HTR-8/SVneo (cell line): ENCODE measurements at regions not wholly inside any gene's neighbourhood (a gene's known extent, or its start where the extent isn't known, plus 50 kb on each side); places are given as distances from the start of the nearest gene placed in this dataset.

Experiments
- DNase-seq: peaks from one replicate; pipeline ENCODE4 v3.0.0; 2011; ENCODE audit warnings: low spot score, mixed read lengths; ENCODE audit not compliant: insufficient read length
- FAIRE-seq: peaks from 2 replicates; lab custom pipeline; 2011; peaks lifted over from hg19 to GRCh38; lab: Jason Lieb, UNC

DNA sequence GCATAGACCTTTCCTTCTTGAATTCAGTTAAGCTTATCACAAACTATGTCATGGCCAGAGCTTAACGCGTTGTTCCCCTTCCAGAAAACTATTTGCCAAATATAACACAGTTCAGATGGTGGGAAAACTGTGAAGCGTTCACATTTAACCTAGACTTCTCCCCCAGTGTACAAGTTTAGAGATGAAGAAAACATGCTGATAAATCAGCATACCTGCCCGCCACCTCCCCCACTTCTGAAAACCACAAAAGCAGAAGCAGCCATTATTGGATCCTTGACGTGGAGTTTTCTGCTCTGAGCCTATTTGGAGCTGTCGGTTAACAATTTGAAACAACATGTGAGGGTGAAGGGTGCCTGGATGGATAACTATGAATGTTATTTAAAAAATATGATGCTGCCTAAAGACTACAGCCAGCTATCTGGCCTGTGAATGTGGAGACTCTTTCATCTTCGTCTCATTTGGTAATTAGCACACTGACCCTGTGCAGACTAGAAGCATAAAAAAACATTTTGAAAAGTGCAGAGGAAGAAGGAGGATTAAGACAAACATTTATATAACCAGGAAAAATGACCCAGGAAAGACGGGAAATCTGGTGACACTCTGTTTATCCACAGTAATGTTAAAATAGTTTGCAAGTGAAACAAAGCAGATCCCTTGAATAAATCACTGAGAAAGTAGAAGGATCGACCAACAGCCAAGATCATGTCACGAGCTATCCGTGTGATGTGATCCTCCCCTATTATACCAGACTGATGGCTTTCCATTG, 408.2 kb downstream of the AEBP2 start:
- FAIRE-seq: no peak
- DNase-seq: no peak

DNA sequence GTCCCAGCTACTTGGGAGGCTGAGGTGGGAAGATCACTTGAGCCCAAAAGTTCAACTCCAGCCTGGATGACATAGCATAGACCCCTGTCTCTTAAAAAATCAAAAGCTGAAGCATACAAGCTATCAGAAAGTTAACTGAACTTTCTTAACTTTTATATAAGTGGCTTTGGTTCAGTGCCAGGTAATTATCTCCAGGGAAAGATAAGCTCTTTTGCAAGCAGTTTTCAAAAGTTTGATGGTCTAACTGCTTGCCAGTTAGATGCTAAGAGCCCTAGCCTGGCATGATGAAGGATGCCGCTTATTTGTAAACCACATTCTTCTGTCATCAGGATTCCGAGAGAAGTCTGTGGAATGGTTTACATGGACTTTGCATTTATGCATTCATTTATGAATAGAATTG, 409.1 kb downstream of the AEBP2 start:
- DNase-seq (no peak), FAIRE-seq (no peak)

DNA sequence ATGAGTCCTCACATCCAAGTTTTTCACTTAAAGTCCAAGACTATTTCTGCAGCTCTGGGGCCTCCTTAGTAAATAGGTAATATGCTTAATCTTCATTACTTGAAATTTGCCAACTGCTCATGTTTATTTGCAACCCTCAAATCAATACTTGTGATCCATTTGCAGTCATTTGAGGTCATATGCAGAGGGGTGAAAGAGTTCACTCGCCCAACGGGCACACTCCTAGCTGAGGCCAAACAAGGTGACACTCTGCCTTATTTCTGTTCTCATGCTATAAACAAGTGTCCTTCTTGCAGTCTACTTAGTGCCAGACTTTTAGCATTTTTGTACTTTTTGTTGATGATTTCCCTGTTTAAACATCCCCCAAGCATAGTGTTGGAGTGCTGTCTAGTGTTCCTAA, 409.9 kb downstream of the AEBP2 start:
- DNase-seq (no peak), FAIRE-seq (no peak)

DNA sequence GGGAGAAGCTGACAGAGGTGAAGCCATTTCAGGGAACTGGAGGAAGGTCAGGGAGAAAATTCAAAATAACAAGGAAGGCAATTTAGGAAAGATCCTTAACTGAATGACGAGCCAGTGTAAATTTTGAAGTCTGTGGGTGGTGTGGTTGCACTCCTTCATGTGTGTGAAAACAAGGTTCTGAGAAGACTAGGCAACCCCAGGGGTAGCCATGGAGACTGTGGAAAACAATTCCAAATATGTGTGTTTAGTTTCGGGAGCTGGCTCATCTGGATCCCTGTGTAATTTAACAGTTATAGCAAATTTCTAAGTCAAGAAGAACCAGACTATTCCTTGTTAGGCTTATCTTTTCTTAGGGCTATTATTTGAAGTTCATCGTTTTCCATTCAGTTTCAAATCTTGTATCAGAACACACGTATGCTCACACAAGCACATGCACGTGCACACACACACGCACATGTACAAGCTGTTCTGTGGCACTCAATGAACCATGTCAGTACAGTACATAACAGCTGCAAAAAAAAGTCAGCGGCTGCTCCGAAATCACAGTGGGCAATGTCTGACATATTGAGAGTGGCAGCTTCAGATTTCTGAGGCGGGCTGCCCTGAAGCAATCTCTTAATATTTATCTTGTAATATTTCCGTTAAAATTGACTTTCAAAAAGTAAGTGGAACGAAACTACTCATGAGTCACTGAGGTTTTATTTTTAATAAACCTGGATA, 411.2 kb downstream of the AEBP2 start:
- FAIRE-seq (no peak), DNase-seq (no peak)

DNA sequence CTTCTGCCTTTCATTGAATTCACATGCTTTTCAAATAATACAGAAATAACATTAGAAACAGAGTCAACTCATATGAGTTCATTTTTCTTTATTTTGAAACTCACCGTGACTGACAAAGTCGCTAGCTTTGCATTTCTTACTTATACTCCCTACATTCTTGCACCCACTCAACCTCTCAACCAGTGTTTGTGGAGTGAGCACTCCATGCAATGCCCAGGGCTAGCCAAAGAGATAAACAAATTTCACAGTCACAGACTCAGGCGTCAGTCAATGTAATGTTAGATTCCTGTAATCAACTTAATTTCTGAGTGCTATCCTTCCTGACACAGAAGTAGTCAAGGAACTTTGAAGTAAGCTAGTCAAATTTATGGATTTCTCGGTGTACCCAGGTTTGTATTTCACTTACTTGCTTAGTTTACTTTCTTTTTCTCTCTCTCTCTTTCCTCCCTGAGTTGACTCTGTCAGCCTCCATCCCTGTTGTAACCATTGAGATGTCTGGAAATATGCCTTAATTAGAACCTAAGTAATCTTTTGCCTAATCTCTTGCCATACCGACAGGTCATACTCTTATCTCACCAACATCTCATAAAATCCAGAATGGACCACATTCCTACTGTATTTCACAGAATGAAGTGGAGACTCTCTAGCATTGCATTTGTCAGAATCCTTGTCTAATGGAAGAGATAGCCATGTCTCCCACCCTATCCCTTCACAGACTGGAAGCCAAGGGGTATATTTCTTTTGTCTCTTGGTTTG, 413.0 kb downstream of the AEBP2 start:
- FAIRE-seq: no peak

DNA sequence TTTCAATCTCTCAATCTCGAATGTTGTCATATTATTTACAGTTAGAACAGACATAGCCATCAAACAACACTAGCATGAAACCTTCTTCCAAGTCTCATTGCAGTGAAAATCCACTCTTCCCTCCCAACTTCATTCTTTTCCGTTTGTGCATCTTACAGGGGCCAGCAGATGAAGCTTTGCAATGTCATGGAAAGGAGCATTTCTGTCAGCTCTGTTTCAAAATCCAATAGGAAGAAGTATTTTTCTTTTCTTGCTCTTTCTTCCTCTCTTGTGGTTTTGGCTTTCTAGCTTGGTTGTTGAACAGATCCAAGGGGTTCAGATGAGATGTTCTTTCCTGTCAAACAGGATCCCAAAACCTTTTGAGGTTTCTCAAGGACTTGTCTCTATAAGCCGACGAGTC, 416.6 kb downstream of the AEBP2 start:
- no peak for FAIRE-seq
- DNase-seq: no peak

More for the DNA sequence above, 413.0 kb downstream of the AEBP2 start:
- no peak for DNase-seq

DNA sequence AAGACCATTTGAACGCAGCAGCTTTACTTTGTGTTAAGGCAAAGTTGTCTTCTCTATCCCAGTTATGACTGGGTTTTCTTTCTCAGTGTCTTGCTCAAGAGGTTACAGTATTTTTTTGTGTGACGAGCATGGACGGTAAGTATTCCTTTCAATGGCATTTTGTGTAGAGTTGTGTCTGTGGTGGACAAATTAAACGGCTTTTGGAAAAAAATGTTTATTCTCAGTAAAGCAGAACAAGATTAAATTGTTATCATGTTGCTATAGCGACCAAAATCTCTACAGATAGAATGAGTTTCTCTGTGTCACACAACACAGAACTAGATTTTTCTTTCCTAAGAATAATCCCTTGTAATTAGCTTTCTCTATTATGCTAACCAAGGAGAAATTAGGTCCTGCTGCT, 417.1 kb downstream of the AEBP2 start:
- FAIRE-seq: no peak
- no peak for DNase-seq

DNA sequence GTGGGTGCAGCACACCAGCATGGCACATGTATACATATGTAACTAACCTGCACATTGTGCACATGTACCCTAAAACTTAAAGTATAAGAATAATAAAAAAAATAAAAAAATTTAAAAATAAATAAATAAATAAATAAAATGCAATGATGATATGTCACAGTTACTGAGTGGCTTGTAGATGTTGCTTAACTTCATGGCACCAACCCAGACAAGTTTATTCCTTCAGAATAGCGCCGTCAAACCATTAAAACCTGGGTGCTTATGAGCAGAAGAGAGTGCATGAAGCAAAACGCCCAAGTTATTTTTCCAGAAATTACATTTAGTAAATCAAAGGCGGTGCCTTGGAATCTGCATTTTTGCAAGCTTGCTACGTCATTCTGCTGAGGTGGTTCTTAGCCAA, 417.9 kb downstream of the AEBP2 start:
- no peak for DNase-seq
- no peak for FAIRE-seq

DNA sequence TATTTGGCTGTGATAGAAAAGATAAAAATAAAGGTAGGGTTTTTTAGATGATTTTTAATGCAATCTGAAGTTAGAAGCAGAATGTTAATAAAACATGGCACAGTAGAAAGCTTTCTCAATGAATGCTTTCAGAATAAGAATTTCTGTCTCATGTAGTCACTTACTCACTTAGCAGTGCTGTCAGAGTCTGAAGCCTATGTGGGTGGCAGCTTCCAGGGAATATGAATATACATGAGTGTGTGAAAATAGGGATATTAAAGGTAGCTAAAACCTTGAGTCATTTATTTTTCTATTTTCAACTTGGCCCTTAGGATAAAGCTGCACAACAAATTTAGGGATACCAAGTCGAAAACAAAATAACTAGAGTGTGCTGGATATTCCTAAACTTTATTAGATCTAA, 427.9 kb downstream of the AEBP2 start:
- no peak for FAIRE-seq

DNA sequence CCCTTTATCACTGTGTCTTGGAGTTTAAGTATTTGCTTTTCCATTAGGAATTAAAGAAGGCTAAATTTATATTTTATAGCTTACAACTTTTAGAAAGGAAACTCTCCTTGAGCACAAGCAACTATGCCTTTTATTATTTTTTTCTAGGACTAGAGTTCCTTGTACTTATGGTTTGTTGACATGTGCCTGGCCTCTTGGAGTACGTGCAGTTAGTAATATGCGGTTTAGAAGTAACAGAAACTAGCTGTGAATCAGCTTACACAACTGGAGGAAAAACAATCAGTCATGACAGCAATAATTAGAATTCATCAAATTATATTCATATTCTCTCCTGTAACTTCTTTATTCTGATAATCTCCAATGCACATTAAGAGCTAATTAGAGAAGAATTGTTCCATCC, 428.7 kb downstream of the AEBP2 start:
- FAIRE-seq: no peak
- DNase-seq: no peak

More for the DNA sequence above, 427.9 kb downstream of the AEBP2 start:
- no peak for DNase-seq

DNA sequence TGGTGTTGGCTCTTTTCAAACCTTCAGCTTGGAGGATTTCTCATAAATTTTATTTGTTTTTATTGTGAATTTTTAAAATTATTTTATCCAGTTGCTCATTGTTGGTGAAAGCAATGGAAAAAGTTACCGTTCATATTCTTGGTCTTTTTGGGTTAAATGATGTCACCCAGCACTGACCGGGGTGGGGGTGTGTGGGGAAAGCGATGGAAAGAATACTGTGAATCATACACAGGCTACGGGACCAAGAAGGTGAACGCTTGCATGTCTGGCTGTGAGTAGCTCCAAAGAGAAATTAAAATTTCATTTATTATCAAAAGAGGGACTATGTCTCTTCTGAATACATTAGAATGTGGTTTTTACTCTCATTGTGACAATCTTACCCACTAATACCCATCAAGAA, 430.1 kb downstream of the AEBP2 start:
- FAIRE-seq (no peak), DNase-seq (no peak)

DNA sequence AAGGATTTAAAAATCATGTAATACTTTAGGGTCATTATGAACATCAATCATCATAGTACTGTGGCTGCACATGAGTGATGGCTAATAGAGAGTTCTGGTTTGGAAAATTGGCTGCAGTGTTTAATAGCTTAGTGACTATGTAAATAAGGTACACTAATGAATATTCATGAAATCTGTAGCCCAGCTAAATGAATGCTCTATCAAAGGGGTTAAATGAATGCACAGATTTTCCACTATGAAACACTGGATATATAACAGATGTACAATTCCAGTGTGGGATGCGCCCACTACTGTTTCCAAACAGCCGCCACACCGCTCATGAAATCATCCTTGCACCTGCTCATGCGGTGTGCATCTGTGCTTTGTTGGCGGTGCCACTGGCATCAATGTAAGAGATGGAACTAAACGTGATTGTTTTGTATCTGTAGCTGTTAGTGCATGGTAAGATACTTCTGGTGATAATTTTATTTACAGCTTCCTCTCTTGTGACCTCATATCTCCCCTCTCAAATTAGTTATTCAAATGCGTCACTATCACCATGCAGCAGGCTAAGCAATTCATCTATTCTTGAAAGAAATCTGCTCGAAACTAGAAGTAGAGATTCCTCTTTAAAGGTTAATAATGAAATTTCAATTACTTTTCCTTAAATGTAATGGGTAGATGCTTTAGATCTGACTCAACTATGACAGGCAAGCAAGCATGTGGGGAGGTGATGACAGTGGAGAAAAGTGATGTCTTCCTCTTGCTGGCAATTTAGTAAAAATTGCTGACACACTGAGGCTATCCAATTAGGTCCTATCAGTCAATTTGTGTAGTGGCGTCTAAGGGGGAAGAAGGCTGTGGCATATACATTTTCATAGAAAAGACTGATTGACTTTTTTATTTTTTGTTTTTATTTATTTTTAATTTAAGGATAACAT, 433.6 kb downstream of the AEBP2 start:
- DNase-seq: no peak
- no peak for FAIRE-seq

DNA sequence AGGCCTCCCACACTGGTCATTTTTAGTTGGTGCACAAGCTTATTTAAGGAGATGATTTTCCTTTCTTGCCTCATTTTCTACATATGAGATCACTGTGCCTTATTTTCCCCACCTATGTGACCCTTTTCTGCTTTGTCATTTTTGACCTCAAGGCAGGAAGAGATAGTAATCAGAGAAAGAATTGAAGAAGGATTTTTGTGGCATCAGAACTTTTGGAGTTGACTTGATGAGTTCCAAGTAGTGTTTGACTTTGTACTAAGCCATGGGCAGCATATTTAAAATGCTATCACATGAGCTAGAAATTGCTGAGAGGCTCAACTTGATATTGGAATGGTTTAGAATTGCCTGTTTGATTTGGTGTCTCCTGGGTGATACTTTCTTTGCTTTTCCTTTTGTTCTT, 440.8 kb downstream of the AEBP2 start:
- no peak for DNase-seq
- no peak for FAIRE-seq

DNA sequence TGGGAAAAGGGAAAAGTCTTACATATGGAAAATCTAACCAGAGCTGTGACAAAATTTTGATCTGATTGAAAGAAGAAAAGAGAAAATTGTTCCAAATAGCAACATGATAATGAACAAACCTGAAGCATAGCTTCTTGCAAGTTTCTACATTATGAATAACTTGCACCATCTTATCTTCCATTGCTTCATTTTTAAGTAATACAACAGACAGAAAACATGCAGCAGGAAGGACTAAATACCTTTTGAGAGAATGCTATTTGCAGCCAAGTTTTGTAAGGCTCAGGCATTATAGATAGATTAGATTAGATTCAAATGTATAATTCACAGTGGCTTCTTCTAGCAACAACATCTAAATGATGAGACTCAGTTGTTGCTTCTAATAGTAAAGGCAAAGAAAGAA, 441.4 kb downstream of the AEBP2 start:
- FAIRE-seq (no peak), DNase-seq (no peak)

DNA sequence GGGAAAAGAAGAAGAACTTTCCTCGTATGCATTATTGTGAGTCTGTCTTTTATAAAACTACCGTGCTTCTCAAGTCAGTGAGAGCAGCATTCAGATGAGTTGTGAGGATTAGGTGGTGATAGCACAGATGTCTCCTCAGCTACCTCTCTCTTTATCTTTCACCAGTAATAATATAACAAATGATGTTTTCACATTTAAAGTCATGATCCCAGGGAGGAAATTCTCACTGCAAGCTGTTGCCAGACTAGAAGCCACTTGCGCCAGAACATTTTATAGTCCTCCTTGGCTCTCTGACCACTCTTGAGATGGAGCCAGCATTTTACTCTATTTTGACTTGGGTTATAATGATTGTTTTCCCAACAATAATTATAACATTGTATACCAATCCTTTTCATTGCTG, 443.1 kb downstream of the AEBP2 start:
- DNase-seq (no peak), FAIRE-seq (no peak)

DNA sequence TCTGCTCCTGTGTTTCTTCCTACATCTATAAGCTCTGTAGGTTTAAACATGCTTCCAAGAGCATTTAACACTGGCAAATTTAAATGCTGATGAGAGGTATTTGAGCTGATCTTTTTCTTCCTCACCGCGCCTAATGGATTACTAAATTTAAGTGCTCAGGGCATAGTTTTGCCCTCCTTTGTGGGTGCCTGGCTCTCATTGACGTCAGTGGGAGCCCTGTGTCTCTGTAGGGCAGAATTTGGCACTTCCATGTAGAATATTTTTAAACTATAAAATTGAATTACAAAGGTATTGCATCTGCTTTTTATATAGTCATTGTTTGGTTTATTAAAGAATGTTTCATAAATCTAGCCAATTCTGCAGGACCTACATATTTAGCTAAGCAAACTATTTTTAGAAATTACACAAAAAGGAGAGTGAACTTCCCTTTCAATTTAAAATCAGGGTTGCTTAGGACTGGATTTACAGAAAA, 444.8 kb downstream of the AEBP2 start:
- FAIRE-seq (no peak), DNase-seq (no peak)

DNA sequence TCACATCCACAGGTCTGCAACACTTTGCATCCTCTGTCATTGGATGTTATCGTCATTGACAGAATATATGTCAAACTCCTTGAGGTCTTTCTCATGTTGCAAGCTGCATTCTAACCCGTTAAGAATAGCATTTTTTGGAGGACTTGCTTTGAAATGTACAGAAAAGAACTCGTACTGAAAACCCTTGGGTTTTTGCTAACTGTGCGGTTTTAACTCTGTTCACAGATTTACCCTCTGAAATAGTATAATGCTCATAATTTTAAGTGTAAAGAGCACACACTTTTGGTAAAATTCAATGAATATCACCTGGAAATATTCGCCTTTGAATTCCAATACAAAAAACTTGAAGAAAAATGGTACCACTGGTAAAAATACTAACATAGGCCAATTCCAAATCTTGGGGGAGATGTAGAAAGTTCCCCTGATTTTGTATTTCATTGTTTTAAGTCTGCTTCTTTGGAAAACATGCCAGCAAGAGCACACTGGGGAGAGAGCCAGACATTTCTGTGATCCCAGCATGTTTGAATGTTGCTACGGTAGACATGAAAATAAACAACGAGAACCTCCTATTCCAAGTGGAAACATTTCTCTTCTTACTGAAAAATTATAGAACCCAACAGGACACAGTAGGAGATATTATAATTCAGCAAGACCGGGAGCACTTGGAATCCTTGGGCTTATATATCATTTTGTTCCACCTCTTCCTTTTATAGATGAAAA, 446.0 kb downstream of the AEBP2 start:
- FAIRE-seq (no peak), DNase-seq (no peak)

DNA sequence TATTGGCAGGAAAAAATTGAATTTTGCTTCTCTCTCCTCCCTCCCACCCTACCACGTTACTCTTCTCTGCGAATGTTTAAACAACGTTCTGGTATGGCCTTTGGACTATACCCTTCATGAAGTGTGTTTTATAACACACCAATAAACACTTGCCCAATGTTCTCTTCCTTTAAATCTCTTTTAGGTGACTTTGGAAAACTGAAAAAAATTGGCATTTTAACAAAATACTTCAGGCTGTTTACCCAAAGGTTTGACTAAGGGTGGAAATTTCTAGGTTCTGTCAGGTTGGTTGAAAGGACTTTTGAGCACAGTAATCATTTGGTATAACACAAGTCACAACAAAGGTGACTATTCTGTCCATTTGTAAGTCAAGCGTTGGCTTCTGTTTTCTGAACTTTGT, 446.8 kb downstream of the AEBP2 start:
- DNase-seq (no peak), FAIRE-seq (no peak)

DNA sequence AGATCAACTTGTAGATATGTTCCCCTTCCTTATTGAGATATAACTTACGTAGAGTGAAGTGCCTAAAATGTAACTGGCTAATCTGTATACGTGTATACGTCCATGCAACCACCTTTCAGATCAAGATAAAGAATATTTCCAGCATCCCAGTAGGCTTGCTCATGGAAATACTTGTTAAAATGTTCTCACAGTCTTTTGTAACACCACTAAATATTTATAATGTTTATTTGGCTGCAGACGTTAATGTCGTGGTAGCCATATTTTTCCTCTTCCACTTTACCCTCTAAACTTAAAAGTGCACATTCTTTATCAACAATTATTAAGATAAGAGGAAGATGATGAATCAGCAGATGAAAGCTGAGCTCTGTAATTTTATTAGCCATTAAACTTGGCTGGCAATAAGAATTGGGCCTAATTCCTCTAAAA, 447.4 kb downstream of the AEBP2 start:
- FAIRE-seq: no peak

More for the DNA sequence above, 447.4 kb downstream of the AEBP2 start:
- no peak for DNase-seq
